HS-5 (cell line): ENCODE measurements at regions not wholly inside any gene's neighbourhood (a gene's known extent, or its start where the extent isn't known, plus 50 kb on each side); places are given as distances from the start of the nearest gene placed in this dataset.
"Not testable (repeated sequence)": the region's sequence is repeated elsewhere in the genome, so short reads cannot be mapped to it uniquely, and the experiment has no call there.

Experiments used
- DNase-seq: peaks from one replicate; pipeline ENCODE4 v3.0.0-alpha.2; 2012; ENCODE audit warnings: low read depth

- no peak for DNase-seq
These were observed 298.3 kb downstream of the ARL4A start for GRCh38 chr7:12985752-12986151.

GRCh38 chr7:12987238-12987637, 299.8 kb downstream of the ARL4A start:
- DNase-seq = no peak

- DNase-seq = no peak
These were observed 303.0 kb downstream of the ARL4A start for GRCh38 chr7:12990440-12990839.

GRCh38 chr7:12993025-12993424, 305.6 kb downstream of the ARL4A start:
- DNase-seq = no peak

- no peak for DNase-seq
These were observed 308.6 kb downstream of the ARL4A start for GRCh38 chr7:12995912-12996469.

- DNase-seq = no peak
These were observed 319.9 kb downstream of the ARL4A start for GRCh38 chr7:13007331-13007730.

- no peak for DNase-seq
These were observed 322.1 kb downstream of the ARL4A start for GRCh38 chr7:13009517-13009916.

- DNase-seq = no peak
These were observed 326.6 kb downstream of the ARL4A start for GRCh38 chr7:13014011-13014410.

- DNase-seq = no peak
These were observed 328.7 kb downstream of the ARL4A start for GRCh38 chr7:13016036-13016581.

GRCh38 chr7:13016592-13017332, 329.3 kb downstream of the ARL4A start:
- peak; percentile 22 for DNase-seq

GRCh38 chr7:13017333-13017857, 330.0 kb downstream of the ARL4A start:
- peak; percentile 57 for DNase-seq

GRCh38 chr7:13017881-13018280, 330.4 kb downstream of the ARL4A start:
- DNase-seq = no peak

- no peak for DNase-seq
These were observed 334.3 kb downstream of the ARL4A start for GRCh38 chr7:13021566-13022300.

- DNase-seq = no peak
These were observed 336.8 kb downstream of the ARL4A start for GRCh38 chr7:13024121-13024674.

GRCh38 chr7:13025043-13025442, 337.6 kb downstream of the ARL4A start:
- DNase-seq = not testable (repeated sequence)

- DNase-seq = no peak
These were observed 339.9 kb downstream of the ARL4A start for GRCh38 chr7:13027321-13027720.

- DNase-seq = no peak
These were observed 340.8 kb downstream of the ARL4A start for GRCh38 chr7:13028036-13028824.

GRCh38 chr7:13028825-13029099, 341.3 kb downstream of the ARL4A start:
- DNase-seq = no peak

- peak; percentile 71 for DNase-seq
These were observed 344.0 kb downstream of the ARL4A start for GRCh38 chr7:13031468-13031867.

GRCh38 chr7:13032084-13032483, 344.7 kb downstream of the ARL4A start:
- no peak for DNase-seq

GRCh38 chr7:13032576-13032975, 345.1 kb downstream of the ARL4A start:
- no peak for DNase-seq

- no peak for DNase-seq
These were observed 347.3 kb downstream of the ARL4A start for GRCh38 chr7:13034693-13035092.
